Peyer's patch (tissue), 4 donors: ENCODE measurements at regions not wholly inside any gene's neighbourhood (a gene's known extent, or its start where the extent isn't known, plus 50 kb on each side); places are given as distances from the start of the nearest gene placed in this dataset.

ENCODE experiments used
- CTCF ChIP-seq, 6 experiments: fragments of 450-650 bp in 4 of 6; fragments of 200-600 bp in 2 of 6; sonication (generic) in 1 of 6; IDR thresholded peaks; one replicate each; pipeline ENCODE4 v1.5.1; 2017 to 2019; ENCODE audit warnings: antibody characterized with exemption in 6 of 6, mild to moderate bottlenecking in 3 of 6, moderate library complexity in 1 of 6
- POLR2A ChIP-seq, 2 donors: fragments of 450-650 bp; IDR thresholded peaks; one replicate each; pipeline ENCODE4 v1.5.1; 2017; ENCODE audit warnings: antibody characterized with exemption in 2 of 2, mild to moderate bottlenecking in 2 of 2, moderate library complexity in 2 of 2

GRCh38 chr10:113243311-113243710 is 293.3 kb downstream of the TCF7L2 start:
- no peak for TF ChIP-seq POLR2A (IDR thresholded peaks at IDR 0.05)
- no peak for TF ChIP-seq CTCF (IDR thresholded peaks at IDR 0.05)
